Right lobe of liver (tissue), 6 donors: ENCODE measurements at regions not wholly inside any gene's neighbourhood (a gene's known extent, or its start where the extent isn't known, plus 50 kb on each side); places are given as distances from the start of the nearest gene placed in this dataset.

Experiments used
- ATAC-seq, 4 donors: fragments of 200-7000 bp; cut with Tn5 transposase; one replicate each; pipeline ENCODE4 v1.9.1; 2020; ENCODE audit warnings: mild to moderate bottlenecking in 4 of 4, moderate library complexity in 4 of 4
- DNase-seq, 3 donors: peaks; one replicate each; pipeline ENCODE4 v3.0.0-alpha.2; 2020
- H3K27ac ChIP-seq, 3 donors: fragments of 200-600 bp; one replicate each; pipeline ENCODE4 v1.8.0; 2022
- H3K27me3 ChIP-seq, 2 donors: fragments of 200-600 bp; one replicate each; pipeline ENCODE4 v1.8.0; 2022
- H3K36me3 ChIP-seq, 4 donors: fragments of 200-600 bp; sonication (generic) in 1 of 4; one replicate each; pipeline versions ENCODE4 v1.5.1 to v1.8.0; 2017 to 2022; ENCODE audit warnings: control low read depth in 1 of 4
- H3K4me1 ChIP-seq, 4 donors: fragments of 200-600 bp; sonication (generic) in 1 of 4; one replicate each; pipeline versions ENCODE4 v1.5.1 to v1.8.0; 2017 to 2022; ENCODE audit warnings: control low read depth in 1 of 4
- H3K4me3 ChIP-seq, 3 donors: fragments of 200-600 bp; one replicate each; pipeline ENCODE4 v1.8.0; 2022
- H3K9me3 ChIP-seq, 4 donors: fragments of 200-600 bp; sonication (generic) in 1 of 4; one replicate each; pipeline versions ENCODE4 v1.5.1 to v1.8.0; 2017 to 2022; ENCODE audit warnings: control low read depth in 1 of 4
- CTCF ChIP-seq, 4 donors: fragments of 200-600 bp in 3 of 4; fragments of 450-650 bp in 1 of 4; IDR thresholded peaks; one replicate each; pipeline versions ENCODE4 v1.5.1 to v1.8.0; 2016 to 2022; ENCODE audit warnings: antibody characterized with exemption in 4 of 4, mild to moderate bottlenecking in 2 of 4
- POLR2A ChIP-seq: fragments of 450-650 bp; IDR thresholded peaks from one replicate; pipeline ENCODE4 v1.6.1; 2017; ENCODE audit warnings: antibody characterized with exemption, mild to moderate bottlenecking
- WGBS: methylation state at CpG from one replicate; pipeline ENCODE4 v1.1.6; 2018; ENCODE audit warnings: low coverage, low lambda C conversion rate; ENCODE audit not compliant: insufficient coverage; ENCODE audit errors: missing lambda C conversion rate; 5-methylcytosine and 5-hydroxymethylcytosine counted together
- intact Hi-C, 2 donors: fragments of 100-400 bp; cut with DNase I; formaldehyde crosslinking; loops; one replicate each; pipeline versions ENCODE4 v1.11.2 to v1.14.1; 2022
- donor health status: DM: no; HTN: yes; CAD: no.
- donor health status: DM: no; HTN: no; CAD: no.
- donor health status: DM: no; HTN: no; CAD: no.
- donor health status: DM: no; HTN: yes; CAD: no.
- donor health status: DM: no; HTN: yes; CAD: no.

- Histone ChIP-seq H3K9me3 (no peaks in the 10 kb centered on the region), H3K36me3 (no peaks in the 10 kb centered on the region), H3K27ac (no peak overlapping the region), H3K27me3 (no peaks in the 10 kb centered on the region), H3K4me1 (peaks cover 0 to 17% (median 5%) of the 10 kb centered on the region in 4 donors), H3K4me3 (no peak overlapping the region)
- TF ChIP-seq POLR2A (no peak), CTCF (IDR thresholded peaks at IDR 0.05) (no peak)
- ATAC-seq, result no peak
- intact Hi-C loops, result loop anchor here in 1 of 2 donors (10.0 kb wide), 1 partner anchor 443 kb away; no protein-coding TSS in a partner anchor
- WGBS, result 83% methylated on average over 2 of the region's 2 CpGs
- DNase-seq, result no peak
Observed at GRCh38 chr10:29107866-29108498, 180.9 kb upstream of the LYZL1 start.

GRCh38 chr10:29109707-29110571 lies 178.9 kb upstream of the LYZL1 start:
- DNase-seq (no peak), ATAC-seq (no peak)
- no peak overlapping the region for H3K27ac ChIP-seq
- H3K9me3 ChIP-seq, result no peaks in the 10 kb centered on the region
- WGBS, result 74% methylated on average over 8 of the region's 9 CpGs
- TF ChIP-seq POLR2A, result no peak
- TF ChIP-seq CTCF (IDR thresholded peaks at IDR 0.05), result no peak
- intact Hi-C loops, result loop anchor here in 1 of 2 donors (10.0 kb wide), 1 partner anchor 445 kb away; no protein-coding TSS in a partner anchor
- H3K4me1 ChIP-seq, result peaks cover 0 to 10% (median 4%) of the 10 kb centered on the region in 4 donors
- no peaks in the 10 kb centered on the region for H3K27me3 ChIP-seq
- H3K36me3 ChIP-seq, result no peaks in the 10 kb centered on the region
- H3K4me3 ChIP-seq, result no peak overlapping the region

GRCh38 chr10:29112827-29113615 lies 175.8 kb upstream of the LYZL1 start:
- ATAC-seq (peak in 1 of 4 donors; percentile 12), DNase-seq (no peak)
- no peak overlapping the region for H3K4me3 ChIP-seq
- no peaks in the 10 kb centered on the region for H3K36me3 ChIP-seq
- no peaks in the 10 kb centered on the region for H3K9me3 ChIP-seq
- TF ChIP-seq POLR2A, result no peak
- TF ChIP-seq CTCF (IDR thresholded peaks at IDR 0.05), result no peak
- H3K27me3 ChIP-seq, result no peaks in the 10 kb centered on the region
- no peak overlapping the region for H3K27ac ChIP-seq
- no peaks in the 10 kb centered on the region for H3K4me1 ChIP-seq
- intact Hi-C loops, result no loop called here
- 70% methylated on average over 11 of the region's 13 CpGs for WGBS

DNA sequence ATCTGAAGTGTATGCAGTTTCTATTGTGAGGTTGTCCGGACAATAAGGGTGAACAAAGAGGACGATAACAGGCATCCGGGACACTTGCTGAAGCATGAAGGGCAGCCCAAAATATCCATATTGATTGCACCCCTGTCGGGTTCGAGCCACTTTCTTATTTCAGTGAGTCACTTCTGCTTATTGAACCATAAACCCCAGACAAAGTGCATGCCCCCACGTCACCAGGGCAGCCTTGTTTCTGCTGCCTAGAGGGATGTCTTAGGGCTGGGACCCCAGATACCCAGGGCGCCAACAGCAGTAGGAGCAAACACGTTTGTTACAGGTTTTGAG lies 175.3 kb upstream of the LYZL1 start:
- H3K4me3 ChIP-seq, result no peak overlapping the region
- no peaks in the 10 kb centered on the region for H3K9me3 ChIP-seq
- H3K4me1 ChIP-seq, result no peaks in the 10 kb centered on the region
- no peak for ATAC-seq
- no peaks in the 10 kb centered on the region for H3K36me3 ChIP-seq
- no peak overlapping the region for H3K27ac ChIP-seq
- H3K27me3 ChIP-seq, result no peaks in the 10 kb centered on the region
- 65% methylated on average over 8 of the region's 8 CpGs for WGBS
- intact Hi-C loops, result no loop called here
- DNase-seq, result no peak
- no peak for TF ChIP-seq CTCF (IDR thresholded peaks at IDR 0.05)
- TF ChIP-seq POLR2A, result no peak
